ENCODE measurements at regions not wholly inside any gene's neighbourhood (a gene's known extent, or its start where the extent isn't known, plus 50 kb on each side); places are given as distances from the start of the nearest gene placed in this dataset.

GRCh38 chr7:19853261-19853832, 79.9 kb upstream of the TMEM196 start:
- no peak overlapping the region for H2AFZ ChIP-seq (ENCODE audit: low read depth, low read length)
- no peak overlapping the region for H3K27ac ChIP-seq (ENCODE audit: insufficient read depth, low read depth, low read length)
- no peak overlapping the region for H3K4me3 ChIP-seq (replicated peaks in 1 of 3; ENCODE audit: insufficient read depth in 1 of 3, low read depth in 1 of 3, low read length in 3 of 3)
- FAIRE-seq (no peak), DNase-seq (ENCODE audit: low read depth, low spot score) (no peak)
- TF ChIP-seq, protein P1, sequence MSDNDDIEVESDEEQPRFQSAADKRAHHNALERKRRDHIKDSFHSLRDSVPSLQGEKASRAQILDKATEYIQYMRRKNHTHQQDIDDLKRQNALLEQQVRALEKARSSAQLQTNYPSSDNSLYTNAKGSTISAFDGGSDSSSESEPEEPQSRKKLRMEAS (IDR thresholded peaks at IDR 0.05; ENCODE audit: insufficient read depth, insufficient read length) = no peak
- no peak for TF ChIP-seq CTCF (IDR thresholded peaks at IDR 0.05; ENCODE audit: extremely low read depth in 1 of 2, insufficient read depth in 1 of 2, low read depth in 1 of 2, low read length in 2 of 2)
- TF ChIP-seq FOS (IDR thresholded peaks at IDR 0.05; ENCODE audit: borderline replicate concordance, insufficient read depth, low read length) = no peak
- no peak for TF ChIP-seq POLR2A (IDR thresholded peaks at IDR 0.05; ENCODE audit: low read depth, low read length)
- no peak for TF ChIP-seq JUN (IDR thresholded peaks at IDR 0.05; ENCODE audit: borderline replicate concordance, insufficient read depth, insufficient read length, low read depth)
- TF ChIP-seq MYC (IDR thresholded peaks at IDR 0.05; ENCODE audit: low read depth, low read length) = no peak
- no peak for TF ChIP-seq POLR2AphosphoS5 (IDR thresholded peaks at IDR 0.05; ENCODE audit: insufficient read depth, low read depth, low read length)
- TF ChIP-seq EZH2 (IDR thresholded peaks at IDR 0.05; ENCODE audit: borderline replicate concordance, low read depth, low read length, severe bottlenecking) = no peak
- no peak for TF ChIP-seq GATA2 (IDR thresholded peaks at IDR 0.05; ENCODE audit: insufficient read depth, insufficient read length, low read depth, low read length)
- no peaks in the 10 kb centered on the region for H3K79me2 ChIP-seq (ENCODE audit: control insufficient read depth, insufficient read depth, low read length)
- H3K9ac ChIP-seq (replicated peaks; ENCODE audit: extremely low read depth, insufficient read depth, low read length) = no peak overlapping the region
- no peaks in the 10 kb centered on the region for H3K4me1 ChIP-seq (ENCODE audit: control insufficient read depth, extremely low read depth, insufficient read depth, low read length)
- CTCF ChIA-PET = interaction anchor here (1.2 kb wide), 1 partner anchor 32 kb away, joined by 3 read pairs; no protein-coding TSS in a partner anchor
- BruUV-seq (replicated peaks) = no TSS peak
- no peak overlapping the region for H3K4me2 ChIP-seq (ENCODE audit: insufficient read depth, low read length)
- dilution Hi-C loops (cut with MboI; ENCODE audit: extremely low pct_ligation_motif_present, low sequenced_read_pairs) = no loop called here
- H3K27me3 ChIP-seq (ENCODE audit: control insufficient read depth in 2 of 2, insufficient read depth in 2 of 2, low read length in 2 of 2) = no peaks in the 10 kb centered on the region
- no peaks in the 10 kb centered on the region for H3K9me3 ChIP-seq (replicated peaks; ENCODE audit: control insufficient read depth, insufficient read depth, low read length)
- no peaks in the 10 kb centered on the region for H3K9me1 ChIP-seq (replicated peaks; ENCODE audit: control insufficient read depth, extremely low read depth, insufficient read depth, low read length)
- H3K36me3 ChIP-seq (ENCODE audit: control insufficient read depth in 2 of 2, extremely low read depth in 1 of 2, insufficient read depth in 2 of 2, low read length in 2 of 2) = no peaks in the 10 kb centered on the region
- intact Hi-C loops (cut with micrococcal nuclease) = no loop called here
- POLR2A ChIA-PET = no interaction called here
- no peaks in the 10 kb centered on the region for H4K20me1 ChIP-seq (replicated peaks; ENCODE audit: control insufficient read depth, extremely low read depth, insufficient read depth, low read length)
